DMS 273 treated with DMSO at 0.1 percent for 48 hours (cell line): ENCODE measurements at regions not wholly inside any gene's neighbourhood (a gene's known extent, or its start where the extent isn't known, plus 50 kb on each side); places are given as distances from the start of the nearest gene placed in this dataset.
A peak's percentile ranks its signal among the peaks of the same experiment; 100 is the strongest.
"Not testable (repeated sequence)": the region's sequence is repeated elsewhere in the genome, so short reads cannot be mapped to it uniquely, and the experiment has no call there.

ENCODE experiments used
- DNase-seq: peaks from one replicate; lab custom pipeline; 2025; lab: John Stamatoyannopoulos, UW

DNA sequence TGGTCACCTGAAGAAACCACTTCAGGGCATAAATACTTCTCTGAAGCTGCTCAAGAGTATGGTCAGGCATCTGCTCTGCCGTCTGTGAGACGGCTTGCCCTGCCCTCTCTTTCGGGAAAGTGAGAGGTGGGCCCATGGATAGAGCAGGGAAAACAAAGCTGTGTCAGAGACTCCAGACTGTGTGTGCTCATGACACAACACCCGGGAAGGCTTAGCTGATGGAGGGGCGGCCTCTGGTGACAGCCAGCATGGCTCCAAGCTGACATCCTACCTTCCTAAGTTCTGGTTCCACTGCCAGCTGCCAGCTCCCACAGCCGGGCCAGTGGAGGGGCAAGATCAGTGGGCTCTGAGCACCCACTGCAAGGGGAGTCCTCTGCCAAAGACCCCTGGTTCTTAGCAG is 215.3 kb downstream of the ANKRD30B start:
- no peak for DNase-seq

DNA sequence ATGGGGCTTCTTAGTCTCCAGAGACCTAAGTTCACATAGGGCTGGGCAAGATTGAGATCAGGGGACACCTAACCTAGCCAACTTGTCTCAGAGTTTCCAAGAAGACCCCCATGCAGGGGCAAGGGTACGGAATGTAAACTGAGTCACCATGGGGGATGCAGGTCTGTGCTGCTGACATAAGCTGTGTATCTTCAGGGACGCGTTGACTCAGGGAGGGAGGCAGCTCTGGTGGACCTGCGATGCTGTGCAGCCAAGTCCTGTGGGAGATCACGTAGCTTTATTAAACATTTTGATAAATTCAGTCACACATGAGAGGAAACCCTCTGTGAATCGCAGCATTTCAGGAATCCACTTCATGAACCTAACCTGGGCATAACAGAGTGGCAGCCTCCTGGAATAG is 216.0 kb downstream of the ANKRD30B start:
- no peak for DNase-seq

DNA sequence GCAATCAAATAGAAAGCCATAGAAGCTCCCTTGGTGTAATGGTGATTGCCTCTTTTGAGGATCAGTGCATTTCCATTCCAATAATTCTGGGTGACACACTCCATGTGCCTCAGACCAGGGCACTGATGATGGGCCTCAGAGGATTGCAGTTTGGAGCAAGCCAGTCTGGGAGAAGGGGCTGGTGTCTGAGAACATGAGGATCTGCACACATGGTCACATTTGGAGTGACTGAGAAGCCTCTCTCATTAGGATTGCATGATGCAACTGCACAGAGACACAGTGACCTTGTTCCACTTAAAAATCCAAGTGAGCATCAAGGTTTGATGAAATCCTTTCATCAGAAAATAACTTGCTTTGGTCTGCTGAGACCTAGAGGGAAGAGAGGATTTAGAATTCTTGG is 216.4 kb downstream of the ANKRD30B start:
- no peak for DNase-seq

DNA sequence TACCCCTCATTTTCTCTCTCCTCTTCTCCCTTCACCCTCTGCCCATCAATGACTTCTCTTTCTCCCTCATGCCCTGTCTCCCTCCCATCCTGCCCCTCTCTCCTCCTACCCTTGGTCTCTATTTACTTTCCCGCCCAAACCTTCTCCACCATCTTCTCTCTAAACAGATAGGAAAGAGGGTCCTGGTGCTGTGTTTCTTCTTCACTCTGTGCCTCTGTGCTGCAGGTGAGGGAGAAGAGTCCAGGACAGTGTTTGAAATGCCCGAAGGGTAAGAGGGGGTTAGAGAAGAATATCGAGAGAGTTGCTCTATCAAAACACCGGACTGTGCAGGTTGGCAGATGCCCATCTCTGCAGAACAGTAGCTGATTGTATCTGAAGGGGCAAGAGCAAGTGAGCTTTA is 217.0 kb downstream of the ANKRD30B start:
- not testable (repeated sequence) for DNase-seq

DNA sequence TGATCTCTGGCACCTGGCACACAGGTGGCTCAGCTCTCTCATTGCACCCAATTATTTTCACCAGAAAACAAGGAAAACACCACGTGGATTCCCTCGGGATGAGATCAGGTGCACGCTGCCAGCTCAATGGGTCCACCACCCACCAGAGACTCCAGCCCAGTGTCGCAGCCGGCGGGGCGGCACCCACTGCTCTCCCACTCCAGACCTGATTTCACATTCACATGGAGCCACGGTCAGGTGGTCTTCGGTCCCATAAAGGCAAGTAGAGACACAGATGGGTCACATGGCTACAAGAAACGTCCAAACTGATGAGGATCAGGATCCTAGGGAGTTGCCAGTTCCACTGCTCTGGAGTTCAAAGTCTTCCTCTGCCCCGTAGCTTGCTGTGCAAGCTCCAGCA is 217.6 kb downstream of the ANKRD30B start:
- DNase-seq = no peak

DNA sequence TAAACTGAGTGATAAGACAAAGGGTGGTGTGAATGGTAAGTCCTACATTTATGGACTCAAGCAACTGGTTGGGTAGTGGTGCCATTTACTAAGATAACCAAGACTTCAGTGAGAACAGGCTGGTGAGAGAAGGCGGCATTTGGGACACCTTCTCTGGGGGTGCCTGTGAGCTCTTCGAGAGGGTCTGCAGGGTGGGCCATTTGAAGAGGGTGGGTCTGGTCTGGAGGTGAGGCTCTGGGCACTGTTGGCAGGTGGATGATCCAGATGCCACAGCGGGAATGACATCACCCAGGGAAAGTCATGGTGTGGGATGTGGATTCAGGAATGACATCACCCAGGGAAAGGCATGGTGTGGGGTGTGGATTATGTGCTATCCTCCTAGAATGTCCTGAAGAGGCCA is 219.3 kb downstream of the ANKRD30B start:
- DNase-seq = not testable (repeated sequence)

DNA sequence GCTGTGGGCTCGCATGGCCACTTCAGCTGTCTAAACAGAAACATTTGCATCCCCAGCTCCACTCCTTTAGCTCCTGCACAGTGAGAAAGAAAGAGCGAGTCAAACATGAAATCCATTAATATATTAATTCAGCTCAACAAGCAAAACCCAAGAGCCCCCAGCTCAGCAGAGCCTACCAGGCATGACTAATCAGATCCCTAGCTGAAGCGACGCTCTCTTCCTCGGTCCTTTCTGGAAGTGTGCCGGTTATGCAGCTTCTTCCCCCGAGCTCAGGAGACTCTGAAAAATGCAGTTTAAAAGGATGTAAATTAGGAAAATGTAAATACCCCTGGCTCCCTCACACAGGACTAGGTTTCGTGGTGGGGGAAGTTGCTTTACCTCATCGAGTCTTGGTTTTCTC is 221.5 kb downstream of the ANKRD30B start:
- DNase-seq = no peak

DNA sequence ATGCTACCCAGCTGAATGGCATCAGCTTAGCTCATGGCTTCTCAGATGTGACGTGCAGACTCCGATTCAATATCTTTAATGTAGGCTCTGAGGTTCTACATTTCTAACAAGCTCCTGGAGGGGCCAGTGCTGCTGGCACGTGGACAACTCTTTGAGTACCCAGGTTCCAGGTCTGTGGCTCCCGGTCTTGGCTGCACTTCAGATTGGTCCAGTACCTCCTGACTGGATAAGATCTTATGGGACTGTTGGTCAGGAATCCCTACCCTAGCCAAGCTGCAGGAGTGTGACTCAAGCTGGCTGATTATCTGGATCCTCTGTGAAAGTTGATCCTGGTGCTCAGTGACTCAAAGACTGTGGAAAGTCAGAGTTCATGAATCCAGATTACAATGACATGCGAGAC is 222.1 kb downstream of the ANKRD30B start:
- no peak for DNase-seq

DNA sequence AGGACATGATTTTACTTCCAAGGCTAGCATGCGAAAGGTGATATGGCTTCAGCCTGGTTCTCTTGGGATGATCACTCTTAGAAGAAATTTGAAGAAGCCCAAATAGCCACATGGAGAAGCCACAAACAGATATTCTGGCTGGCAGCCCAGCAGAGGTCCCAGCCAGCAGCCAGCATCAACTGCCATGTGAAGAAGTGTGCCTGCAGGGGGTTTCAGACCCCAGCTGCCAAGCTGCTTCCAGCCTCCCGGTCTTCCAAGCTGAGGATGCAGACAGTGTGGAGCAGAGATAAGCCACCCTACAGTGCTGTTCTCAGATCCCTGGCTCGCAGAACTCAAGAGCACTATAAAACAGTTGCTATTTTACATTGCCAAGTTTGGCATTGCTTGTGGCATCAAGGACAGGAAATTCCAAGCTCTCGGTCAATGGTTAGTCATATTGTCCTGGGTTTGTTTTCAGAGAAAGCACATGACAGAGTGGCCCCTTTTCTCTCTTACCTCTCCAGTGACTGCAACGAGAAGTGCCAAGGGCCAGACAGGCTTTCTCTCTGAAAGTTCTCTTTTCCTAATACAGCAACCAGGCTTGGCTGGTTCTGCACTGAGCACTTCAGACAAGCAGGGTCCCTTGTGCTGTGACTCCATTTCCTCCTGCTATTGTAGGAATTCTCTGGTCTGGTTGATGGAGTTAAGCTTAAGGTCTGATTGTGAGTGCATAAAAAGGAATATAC is 223.7 kb downstream of the ANKRD30B start:
- peak; percentile 3 for DNase-seq

DNA sequence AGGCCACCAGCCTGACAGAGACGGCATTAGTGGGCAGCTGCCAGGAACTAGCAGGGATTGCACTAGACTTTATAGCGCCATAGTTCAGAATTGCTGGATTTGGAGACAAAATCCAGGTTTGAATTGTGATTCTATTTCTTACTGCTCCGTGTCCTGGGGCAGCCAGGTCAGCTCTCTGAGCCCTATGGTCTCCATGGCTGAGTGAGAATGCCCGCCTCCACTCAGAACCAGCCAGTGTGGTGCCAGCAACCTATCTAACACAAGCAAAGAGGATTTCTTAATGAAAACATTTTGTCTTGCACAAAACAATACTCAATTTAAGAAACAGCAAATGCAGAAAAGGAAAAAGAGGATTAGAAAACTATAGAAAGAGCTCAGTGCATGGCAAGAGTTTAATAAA is 225.4 kb downstream of the ANKRD30B start:
- DNase-seq = not testable (repeated sequence)

DNA sequence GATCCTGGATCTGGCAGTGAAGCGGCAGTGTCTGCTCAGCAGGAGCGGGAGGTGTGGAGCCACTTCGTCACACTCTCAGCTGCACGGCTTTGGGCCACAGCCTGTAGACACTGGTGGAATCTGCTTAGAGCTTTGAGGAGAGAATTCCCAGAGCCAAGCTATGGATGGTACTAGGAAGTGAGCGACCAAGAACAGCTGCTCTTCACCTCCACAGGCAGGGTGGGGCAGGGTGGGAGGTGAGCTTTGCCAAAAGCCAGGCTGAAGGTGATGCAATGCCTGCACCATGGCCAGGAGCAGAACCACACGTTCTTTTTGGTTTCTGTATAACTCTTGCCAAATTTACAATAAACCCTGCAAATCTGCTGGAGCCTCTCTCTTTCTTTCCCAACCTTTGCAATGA is 226.1 kb downstream of the ANKRD30B start:
- DNase-seq = no peak

DNA sequence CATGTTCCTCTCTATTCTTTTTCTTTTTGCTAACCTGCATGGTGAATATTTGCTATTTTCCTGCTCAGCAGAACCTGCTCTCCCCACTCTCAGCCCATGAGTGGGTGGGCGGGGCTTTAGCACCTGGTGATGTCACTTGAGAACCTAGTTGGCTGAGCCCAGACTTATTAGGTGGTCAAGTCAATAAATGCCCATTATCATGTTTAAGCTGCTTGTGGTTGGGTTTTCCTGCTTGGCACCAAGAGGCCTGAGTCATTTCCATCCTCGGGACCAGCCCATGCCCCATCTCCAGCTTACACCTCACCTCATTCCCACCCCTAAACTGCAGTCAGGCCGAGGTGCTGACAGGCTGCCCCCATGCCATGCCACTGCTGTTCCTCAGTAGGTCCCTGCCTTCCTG is 226.6 kb downstream of the ANKRD30B start:
- DNase-seq = no peak

DNA sequence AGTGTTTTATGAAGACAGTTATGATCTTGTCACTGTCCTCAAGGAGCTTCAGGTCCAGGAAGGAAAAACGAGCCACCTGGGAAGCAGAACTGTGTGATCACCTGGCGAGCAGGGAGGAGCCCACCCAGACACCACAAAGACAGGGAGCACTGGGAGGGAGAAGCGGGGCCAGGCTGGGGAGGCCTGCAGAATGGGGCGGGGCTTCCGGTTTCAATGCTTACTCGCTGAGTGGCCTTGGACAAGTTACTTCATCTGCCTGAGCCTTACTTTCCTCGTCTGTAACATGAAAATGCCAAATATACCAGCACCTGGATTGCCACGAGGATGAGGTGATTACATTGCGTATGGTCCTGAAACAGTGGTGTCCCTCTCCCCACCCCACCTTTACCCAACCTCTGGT is 227.5 kb downstream of the ANKRD30B start:
- no peak for DNase-seq

DNA sequence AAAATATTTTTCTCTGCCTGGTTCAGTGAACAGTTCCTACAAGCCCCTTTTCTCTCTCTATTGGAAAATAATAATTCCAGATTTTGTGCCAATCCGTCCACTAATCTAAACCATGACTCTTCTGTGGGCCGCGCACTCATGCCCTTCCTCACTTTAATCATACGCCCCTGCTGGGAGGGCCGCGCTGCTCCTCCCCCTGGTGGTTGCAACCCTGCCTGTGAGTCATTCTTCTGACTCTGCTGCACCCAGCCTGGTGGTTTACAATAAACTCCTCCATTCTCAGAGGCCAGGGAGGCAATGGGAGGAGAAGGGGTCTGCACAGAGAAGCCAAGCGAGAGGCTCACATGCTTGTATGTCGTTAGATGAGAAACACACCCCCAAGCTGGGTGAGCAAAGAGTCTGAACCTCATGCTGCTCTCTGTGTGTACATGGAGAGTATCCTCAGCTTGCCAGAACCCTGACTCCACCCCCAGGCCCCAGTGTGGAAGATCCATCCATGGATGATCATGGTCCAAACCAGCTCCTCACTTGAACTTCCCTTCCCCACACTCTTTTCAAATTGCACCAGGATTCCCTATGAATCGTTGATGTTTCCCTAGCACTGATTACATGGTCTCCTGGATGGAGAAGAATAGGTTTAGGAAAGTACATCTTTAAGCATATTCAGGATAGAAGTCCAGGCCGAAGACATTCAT is 228.9 kb downstream of the ANKRD30B start:
- no peak for DNase-seq

DNA sequence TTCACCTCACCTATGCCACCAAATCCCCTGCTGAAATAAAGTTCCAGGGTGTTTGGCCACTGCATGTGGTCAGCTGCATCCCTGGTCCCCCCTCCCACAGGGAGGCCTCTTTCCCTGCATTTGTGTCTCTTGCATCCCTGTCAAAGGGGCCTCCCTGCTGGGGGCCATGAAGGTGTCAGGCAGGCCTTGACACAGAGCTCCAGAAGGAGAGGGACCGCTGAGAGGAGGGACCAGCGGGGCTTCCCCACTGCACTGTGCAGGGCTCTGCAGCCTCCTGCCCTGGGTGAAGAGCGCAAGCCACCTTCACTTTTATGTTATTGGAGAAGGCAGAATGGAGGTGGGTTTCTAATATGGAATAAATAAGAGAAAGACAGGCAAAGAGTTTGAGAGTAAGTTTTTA is 230.2 kb downstream of the ANKRD30B start:
- no peak for DNase-seq

DNA sequence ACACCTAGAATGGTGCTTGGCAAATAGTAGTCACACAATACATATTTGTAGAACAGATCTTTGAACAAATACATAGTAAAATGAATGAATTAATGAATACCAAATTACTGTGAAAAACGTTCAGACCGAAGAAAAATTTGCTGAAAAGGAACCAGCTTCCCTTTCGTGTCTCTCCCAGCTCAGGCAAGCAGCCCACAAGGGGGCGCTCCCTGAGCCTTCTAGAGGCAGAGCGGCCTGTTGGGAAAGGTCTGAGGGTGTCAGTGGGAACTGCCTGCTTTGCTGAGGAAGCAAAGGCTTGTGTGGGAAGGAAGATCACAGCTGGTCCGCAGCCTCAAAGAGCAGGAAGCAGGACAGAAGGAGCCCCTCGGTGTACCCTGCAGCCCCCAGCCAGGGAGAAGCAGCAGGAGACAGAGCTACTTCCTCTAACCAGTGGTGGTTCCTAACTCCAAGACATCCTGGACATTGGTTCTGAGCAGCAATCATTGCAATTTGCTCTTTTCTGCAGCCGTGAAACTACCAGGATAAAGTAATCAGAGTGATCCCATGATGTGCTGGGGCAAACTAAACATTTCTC is 231.1 kb downstream of the ANKRD30B start:
- DNase-seq = peak; percentile 36

DNA sequence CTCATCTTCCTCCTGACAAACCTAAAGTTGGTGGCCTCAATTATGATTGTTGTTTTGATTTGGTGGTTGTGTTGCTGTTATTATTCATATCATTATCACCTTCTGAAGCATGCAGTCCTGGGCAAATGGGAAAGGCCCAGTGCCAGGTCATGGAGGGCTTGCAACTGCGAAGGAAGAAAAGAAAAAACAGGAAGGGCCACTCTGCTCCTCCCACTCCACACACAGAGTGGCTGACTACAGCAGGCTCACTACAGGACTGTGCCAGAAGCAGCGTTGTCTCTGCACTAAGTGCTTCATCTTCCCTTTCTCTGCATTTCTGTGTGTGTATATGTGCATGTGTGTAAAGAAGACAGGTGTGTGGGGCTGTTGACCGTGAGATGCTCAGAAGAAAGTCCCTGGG is 231.9 kb downstream of the ANKRD30B start:
- no peak for DNase-seq

DNA sequence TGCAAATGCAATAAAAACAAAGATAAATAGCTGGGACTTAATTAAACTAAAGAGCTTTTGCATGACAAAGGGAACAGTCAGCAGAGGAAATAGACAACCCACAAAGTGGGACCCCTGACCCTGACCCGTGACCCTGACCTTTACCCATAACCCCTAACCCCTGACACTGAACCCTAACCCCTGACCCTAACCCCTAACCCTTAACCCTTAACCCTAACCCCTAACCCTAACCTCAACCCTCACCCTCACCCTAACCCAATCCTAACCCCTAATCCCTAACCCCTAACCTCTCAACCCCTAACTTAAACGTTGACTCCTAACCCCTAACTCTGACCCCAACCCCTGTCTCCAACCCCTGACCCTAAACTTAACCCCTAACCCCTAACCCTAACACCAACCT is 236.6 kb downstream of the ANKRD30B start:
- DNase-seq = not testable (repeated sequence)

DNA sequence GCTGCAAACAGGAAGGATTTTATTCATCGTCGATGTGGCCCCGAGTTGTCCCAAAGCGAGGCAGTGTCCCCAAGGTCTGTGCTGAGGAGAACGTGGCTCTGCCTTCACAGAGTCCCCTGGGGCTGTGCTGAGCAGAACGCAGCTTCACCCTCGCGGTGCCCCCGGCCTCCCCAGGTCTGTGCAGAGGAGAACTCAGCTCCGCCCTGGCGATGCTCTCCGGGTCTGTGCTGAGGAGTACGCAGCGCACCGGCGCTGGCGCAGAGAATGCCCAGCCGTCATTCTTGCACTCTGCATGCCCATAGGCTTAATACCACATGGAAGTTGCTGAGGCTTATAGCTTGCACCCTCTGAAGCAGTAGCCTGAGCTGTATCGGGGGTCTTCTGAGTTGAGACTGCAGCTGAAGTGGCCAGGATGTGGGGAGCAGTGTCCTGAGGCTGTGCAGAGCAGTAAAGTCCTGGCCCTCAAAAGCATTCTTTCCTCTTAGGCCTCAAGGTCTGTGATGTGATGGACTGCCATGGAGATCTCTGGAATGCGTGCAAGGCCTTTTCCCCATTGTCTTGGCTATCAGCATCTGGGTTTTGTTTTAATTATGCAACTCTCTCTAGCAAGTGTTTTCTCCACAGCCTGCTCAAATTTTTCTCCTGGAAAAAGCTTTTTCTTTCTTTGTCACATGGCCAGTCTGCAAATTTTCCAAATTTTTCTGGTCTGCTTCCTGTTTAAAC is 237.5 kb downstream of the ANKRD30B start:
- not testable (repeated sequence) for DNase-seq

DNA sequence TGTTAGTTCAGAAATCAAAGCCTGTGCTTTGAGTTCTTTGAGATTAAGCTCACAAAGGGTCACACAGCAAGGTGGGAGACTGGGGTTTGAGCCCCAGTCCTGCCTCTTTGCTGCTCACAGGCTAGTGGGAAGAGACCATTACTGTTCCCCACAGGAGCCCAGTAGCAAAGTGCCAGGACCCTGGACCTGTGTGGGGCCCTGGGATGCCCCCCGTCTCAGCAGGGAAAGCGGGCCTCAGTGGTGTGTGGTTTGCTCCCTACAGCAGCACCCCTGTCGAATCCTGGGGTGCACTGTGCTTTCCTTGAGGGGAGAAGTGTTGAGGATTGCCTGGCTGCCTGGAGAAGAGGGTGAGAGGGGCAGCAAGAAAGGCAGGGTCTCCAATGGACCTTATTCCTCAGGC is 239.4 kb downstream of the ANKRD30B start:
- DNase-seq = not testable (repeated sequence)

DNA sequence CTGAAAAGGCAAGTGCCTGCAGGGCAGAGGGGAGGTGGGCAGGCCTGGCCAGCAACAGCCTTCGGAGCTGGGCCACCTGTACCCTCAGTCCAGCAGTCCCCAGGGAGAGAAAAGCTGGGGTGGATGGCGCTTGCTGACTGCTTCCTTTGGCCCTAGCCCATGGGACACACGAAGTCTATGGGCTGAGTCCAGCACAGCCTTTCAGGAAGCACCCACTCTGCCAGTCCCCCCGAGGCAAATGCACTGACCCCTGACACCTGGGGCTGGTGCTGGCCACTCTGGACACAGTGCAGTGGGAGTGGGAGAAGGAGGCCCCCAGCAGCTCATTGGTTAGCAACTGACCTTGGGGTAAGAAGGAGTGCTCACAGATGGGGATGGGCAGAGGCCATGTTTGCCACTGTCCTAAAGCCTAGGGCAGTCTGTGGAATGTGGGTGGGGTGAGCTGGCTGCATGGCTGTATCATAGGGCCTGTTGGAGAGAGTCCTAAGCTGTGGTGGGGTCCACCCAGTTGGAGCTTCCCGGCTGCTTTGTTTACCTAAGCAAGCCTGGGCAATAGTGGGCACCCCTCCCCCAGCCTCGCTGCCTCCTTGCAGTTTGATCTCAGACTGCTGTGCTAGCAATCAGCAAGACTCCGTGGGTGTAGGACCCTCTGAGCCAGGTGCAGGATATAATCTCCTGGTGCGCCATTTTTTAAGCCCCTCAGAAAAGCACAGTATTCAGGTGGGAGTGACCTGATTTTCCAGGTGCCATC is 240.2 kb downstream of the ANKRD30B start:
- DNase-seq = not testable (repeated sequence)

DNA sequence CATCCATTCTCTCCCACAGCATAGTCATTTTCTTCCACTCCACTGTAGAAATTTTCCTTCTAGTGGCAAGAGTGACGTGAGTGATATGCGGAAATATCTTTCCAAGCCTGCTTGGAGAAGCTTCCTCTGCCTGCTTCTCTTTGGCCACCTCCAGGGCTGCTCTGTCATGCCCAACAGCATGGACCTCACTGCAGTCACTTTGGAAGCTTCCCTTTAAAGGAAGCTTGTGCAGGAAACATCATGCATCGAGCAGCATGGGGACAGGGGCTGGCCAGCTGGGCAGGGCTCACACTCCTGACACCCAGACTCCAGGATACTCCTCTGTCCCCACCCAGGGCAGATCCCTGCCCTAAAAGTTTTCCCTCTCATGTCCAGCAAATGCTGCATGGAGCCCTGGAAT is 241.6 kb downstream of the ANKRD30B start:
- DNase-seq = not testable (repeated sequence)
